Loucy (cell line): ENCODE measurements at regions not wholly inside any gene's neighbourhood (a gene's known extent, or its start where the extent isn't known, plus 50 kb on each side); places are given as distances from the start of the nearest gene placed in this dataset.

Experiments
- H2AFZ ChIP-seq: fragments of 200-600 bp; sonication (generic); 2 replicates; pipeline ENCODE4 v1.6.0; 2016; ENCODE audit warnings: antibody characterized with exemption, mild to moderate bottlenecking, low read length, moderate library complexity
- H3F3A ChIP-seq: fragments of 200-600 bp; 2 replicates; pipeline ENCODE4 v1.6.0; 2016; ENCODE audit warnings: antibody characterized with exemption, low read depth, mild to moderate bottlenecking
- H3K27me3 ChIP-seq: fragments of 200-600 bp; sonication (generic); 2 replicates; pipeline ENCODE4 v1.6.1; 2014; ENCODE audit warnings: low read length, mild to moderate bottlenecking; ENCODE audit not compliant: insufficient read depth, poor library complexity, severe bottlenecking
- H3K36me3 ChIP-seq: fragments of 200-600 bp; sonication (generic); 2 replicates; pipeline ENCODE4 v1.6.1; 2016; ENCODE audit warnings: low read length; ENCODE audit not compliant: insufficient read depth
- H3K4me1 ChIP-seq: fragments of 200-600 bp; sonication (generic); 2 replicates; pipeline ENCODE4 v1.5.1; 2014; ENCODE audit warnings: low read length, mild to moderate bottlenecking; ENCODE audit not compliant: insufficient read depth, poor library complexity, severe bottlenecking
- H3K4me2 ChIP-seq: fragments of 200-600 bp; sonication (generic); 2 replicates; pipeline ENCODE4 v1.6.0; 2014; ENCODE audit warnings: antibody characterized with exemption, low read length, low read depth, mild to moderate bottlenecking; ENCODE audit not compliant: poor library complexity, severe bottlenecking
- H3K4me3 ChIP-seq: fragments of 200-600 bp; sonication (generic); 2 replicates; pipeline ENCODE4 v1.5.1; 2014; ENCODE audit warnings: low read length, mild to moderate bottlenecking, mixed read lengths; ENCODE audit not compliant: poor library complexity, severe bottlenecking
- H3K79me2 ChIP-seq: fragments of 200-600 bp; sonication (generic); 2 replicates; pipeline ENCODE4 v1.6.1; 2014; ENCODE audit warnings: low read length; ENCODE audit not compliant: insufficient read depth
- H3K9ac ChIP-seq: fragments of 200-600 bp; sonication (generic); 2 replicates; pipeline ENCODE4 v1.6.0; 2014; ENCODE audit warnings: mild to moderate bottlenecking, low read depth, low read length, moderate library complexity; ENCODE audit not compliant: poor library complexity, severe bottlenecking
- H3K9me2 ChIP-seq: fragments of 200-600 bp; sonication (generic); replicated peaks from 2 replicates; pipeline ENCODE4 v1.6.1; 2016; ENCODE audit warnings: low read depth, low read length, mixed read lengths
- H3K9me3 ChIP-seq: fragments of 200-600 bp; sonication (generic); 2 replicates; pipeline ENCODE4 v1.6.1; 2014; ENCODE audit warnings: mild to moderate bottlenecking, antibody characterized with exemption, low read length, low read depth; ENCODE audit not compliant: insufficient read depth
- H4K20me1 ChIP-seq: fragments of 200-600 bp; sonication (generic); 2 replicates; pipeline ENCODE4 v1.6.0; 2014; ENCODE audit warnings: antibody characterized with exemption, low read length, mild to moderate bottlenecking; ENCODE audit not compliant: insufficient read depth, poor library complexity, severe bottlenecking
- EZH2phosphoT487 ChIP-seq: fragments of 200-600 bp; IDR thresholded peaks from 2 replicates; pipeline ENCODE4 v1.6.1; 2018; ENCODE audit warnings: antibody characterized with exemption, mild to moderate bottlenecking, moderate library complexity, borderline replicate concordance
- TF ChIP-seq, protein P1 (sequence below): fragments of 200-600 bp; sonication (generic); conservative IDR thresholded peaks from 2 replicates; pipeline ENCODE4 v1.5.1; 2014; ENCODE audit warnings: mild to moderate bottlenecking, antibody characterized with exemption, low read length

DNA sequence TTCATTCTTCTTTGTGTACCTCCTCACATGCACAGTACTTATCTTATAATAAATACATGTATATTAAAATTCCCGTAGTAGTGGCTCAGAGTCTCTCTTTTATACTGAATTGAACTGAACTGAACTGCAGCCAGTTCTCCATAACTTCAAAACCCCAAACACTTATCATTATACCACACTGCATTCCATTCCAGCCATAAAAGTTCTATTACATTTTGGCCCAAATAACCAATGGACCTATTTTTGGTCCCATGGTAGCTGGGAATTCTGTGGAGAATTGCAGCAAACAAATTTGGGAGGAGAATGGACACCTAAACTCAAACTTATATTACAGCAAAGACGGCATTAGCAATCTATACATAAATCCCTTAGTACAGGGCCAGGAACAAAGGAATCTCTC is 86.6 kb upstream of the C1orf87 start:
- Histone ChIP-seq H3K27me3 (no peaks in the 10 kb centered on the region), H3K79me2 (no peaks in the 10 kb centered on the region), H3F3A (no peaks in the 10 kb centered on the region), H3K4me1 (no peaks in the 10 kb centered on the region), H3K9me2 (no peaks in the 10 kb centered on the region), H3K36me3 (no peaks in the 10 kb centered on the region), H3K9me3 (no peaks in the 10 kb centered on the region), H4K20me1 (no peaks in the 10 kb centered on the region), H3K4me2 (no peak overlapping the region), H3K4me3 (no peak overlapping the region), H2AFZ (no peak overlapping the region), H3K9ac (no peak overlapping the region)
- no peak for TF ChIP-seq EZH2phosphoT487
- TF ChIP-seq, protein P1, sequence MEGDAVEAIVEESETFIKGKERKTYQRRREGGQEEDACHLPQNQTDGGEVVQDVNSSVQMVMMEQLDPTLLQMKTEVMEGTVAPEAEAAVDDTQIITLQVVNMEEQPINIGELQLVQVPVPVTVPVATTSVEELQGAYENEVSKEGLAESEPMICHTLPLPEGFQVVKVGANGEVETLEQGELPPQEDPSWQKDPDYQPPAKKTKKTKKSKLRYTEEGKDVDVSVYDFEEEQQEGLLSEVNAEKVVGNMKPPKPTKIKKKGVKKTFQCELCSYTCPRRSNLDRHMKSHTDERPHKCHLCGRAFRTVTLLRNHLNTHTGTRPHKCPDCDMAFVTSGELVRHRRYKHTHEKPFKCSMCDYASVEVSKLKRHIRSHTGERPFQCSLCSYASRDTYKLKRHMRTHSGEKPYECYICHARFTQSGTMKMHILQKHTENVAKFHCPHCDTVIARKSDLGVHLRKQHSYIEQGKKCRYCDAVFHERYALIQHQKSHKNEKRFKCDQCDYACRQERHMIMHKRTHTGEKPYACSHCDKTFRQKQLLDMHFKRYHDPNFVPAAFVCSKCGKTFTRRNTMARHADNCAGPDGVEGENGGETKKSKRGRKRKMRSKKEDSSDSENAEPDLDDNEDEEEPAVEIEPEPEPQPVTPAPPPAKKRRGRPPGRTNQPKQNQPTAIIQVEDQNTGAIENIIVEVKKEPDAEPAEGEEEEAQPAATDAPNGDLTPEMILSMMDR: no peak

DNA sequence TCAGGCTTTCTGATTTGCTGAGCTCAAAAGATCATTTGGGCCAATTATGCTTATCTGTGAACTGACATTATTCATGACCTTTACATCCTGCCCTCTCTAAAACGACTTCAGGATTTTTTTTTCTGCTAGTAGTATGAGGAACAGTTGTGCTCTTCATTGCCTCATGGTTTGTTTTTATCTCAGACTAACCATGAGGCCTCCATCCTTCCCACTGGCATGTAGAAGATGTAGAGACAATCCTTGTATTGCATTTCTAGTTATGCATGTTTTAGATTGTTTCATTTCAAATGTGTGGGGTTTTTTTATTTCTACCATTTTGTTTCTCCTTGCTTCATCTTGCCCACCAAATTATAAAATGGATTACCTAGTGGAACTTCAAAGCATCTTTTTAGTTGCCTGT is 82.8 kb upstream of the C1orf87 start:
- no peak overlapping the region for H3K9ac ChIP-seq
- no peak overlapping the region for H3K4me3 ChIP-seq
- H2AFZ ChIP-seq: no peak overlapping the region
- no peaks in the 10 kb centered on the region for H3K9me2 ChIP-seq
- H3K4me1 ChIP-seq: no peaks in the 10 kb centered on the region
- no peaks in the 10 kb centered on the region for H3K36me3 ChIP-seq
- H3K79me2 ChIP-seq: no peaks in the 10 kb centered on the region
- no peaks in the 10 kb centered on the region for H4K20me1 ChIP-seq
- H3F3A ChIP-seq: no peaks in the 10 kb centered on the region
- H3K9me3 ChIP-seq: no peaks in the 10 kb centered on the region
- no peaks in the 10 kb centered on the region for H3K27me3 ChIP-seq
- TF ChIP-seq, protein P1: no peak
- TF ChIP-seq EZH2phosphoT487: no peak
- H3K4me2 ChIP-seq: no peak overlapping the region

DNA sequence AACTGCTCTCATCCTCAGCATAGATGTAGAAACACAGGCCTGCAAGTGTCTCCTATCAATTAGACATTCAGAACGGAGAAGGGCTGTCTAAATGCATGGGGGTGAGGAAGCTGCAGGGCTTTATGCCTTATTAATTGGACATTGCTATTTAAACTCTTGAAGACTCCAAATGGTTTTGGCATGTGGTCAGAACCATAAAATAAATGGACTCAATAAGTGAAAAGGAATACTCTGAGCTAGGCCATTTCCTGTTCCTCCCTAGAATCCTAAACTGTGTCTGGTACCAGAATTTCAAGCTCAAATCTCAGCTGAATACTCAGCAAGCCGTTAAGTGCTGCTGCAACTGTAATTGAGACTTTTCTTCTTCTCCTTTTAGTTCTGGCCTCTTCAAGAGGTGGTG is 80.4 kb upstream of the C1orf87 start:
- Histone ChIP-seq H3K4me3 (no peak overlapping the region), H3K9me2 (no peaks in the 10 kb centered on the region), H3K9me3 (no peaks in the 10 kb centered on the region), H3K36me3 (no peaks in the 10 kb centered on the region), H3K4me2 (no peak overlapping the region), H3K9ac (no peak overlapping the region), H3K79me2 (no peaks in the 10 kb centered on the region), H2AFZ (no peak overlapping the region), H3F3A (no peaks in the 10 kb centered on the region), H3K27me3 (no peaks in the 10 kb centered on the region), H3K4me1 (peaks cover 6% of the 10 kb centered on the region), H4K20me1 (no peaks in the 10 kb centered on the region)
- TF ChIP-seq, protein P1: no peak
- no peak for TF ChIP-seq EZH2phosphoT487
